ENCODE measurements at regions not wholly inside any gene's neighbourhood (a gene's known extent, or its start where the extent isn't known, plus 50 kb on each side); places are given as distances from the start of the nearest gene placed in this dataset.

GRCh38 chr2:198622986-198623730, 818.8 kb downstream of the PLCL1 start (continued):
- TF ChIP-seq ZNF532 (CRISPR knock-in tag; IDR thresholded peaks at IDR 0.05; ENCODE audit: borderline replicate concordance) (no peak), OVOL2 (CRISPR knock-in tag; IDR thresholded peaks at IDR 0.05; ENCODE audit: borderline replicate concordance) (no peak), CBFB (CRISPR knock-in tag; IDR thresholded peaks at IDR 0.05; ENCODE audit: low read depth) (no peak)

- ChIA-PET POLR2A (no interaction called here), CTCF (no interaction called here)
- no peak overlapping the region for H3K4me3 Mint-ChIP-seq
- ATAC-seq (no peak), DNase-seq (ENCODE audit: low spot score) (no peak)
- no peaks in the 10 kb centered on the region for H3K9me3 Mint-ChIP-seq
- peaks cover 14% of the 10 kb centered on the region for H3K4me1 Mint-ChIP-seq
- TF ChIP-seq ZNF232 (CRISPR knock-in tag; IDR thresholded peaks at IDR 0.05): no peak
- no peak for TF ChIP-seq JUN (CRISPR knock-in tag; IDR thresholded peaks at IDR 0.05)
- TF ChIP-seq ZNF512 (CRISPR knock-in tag; IDR thresholded peaks at IDR 0.05; ENCODE audit: borderline replicate concordance): no peak
- H3K27me3 Mint-ChIP-seq (ENCODE audit: low read depth): no peaks in the 10 kb centered on the region
- no peak overlapping the region for H3K27ac Mint-ChIP-seq
- H3K36me3 Mint-ChIP-seq: no peaks in the 10 kb centered on the region
These were observed 811.6 kb downstream of the PLCL1 start for GRCh38 chr2:198615972-198616371.

- H3K9me3 Mint-ChIP-seq: no peaks in the 10 kb centered on the region
- ATAC-seq (no peak), DNase-seq (ENCODE audit: low spot score) (no peak)
- H3K4me3 Mint-ChIP-seq: no peak overlapping the region
- CTCF ChIA-PET: no interaction called here
- no peak overlapping the region for H3K27ac Mint-ChIP-seq
- H3K36me3 Mint-ChIP-seq: no peaks in the 10 kb centered on the region
- POLR2A ChIA-PET: no interaction called here
- peaks cover 7% of the 10 kb centered on the region for H3K4me1 Mint-ChIP-seq
- no peaks in the 10 kb centered on the region; the same call in 1 of the 2 replicates for H3K27me3 Mint-ChIP-seq (ENCODE audit: low read depth)
- TF ChIP-seq CDX4 (CRISPR knock-in tag; IDR thresholded peaks at IDR 0.05; ENCODE audit: borderline replicate concordance) (no peak), E2F5 (CRISPR knock-in tag; IDR thresholded peaks at IDR 0.05) (no peak), FOXK1 (CRISPR knock-in tag; IDR thresholded peaks at IDR 0.05) (no peak), TEAD1 (CRISPR knock-in tag; IDR thresholded peaks at IDR 0.05) (no peak), ZNF396 (CRISPR knock-in tag; IDR thresholded peaks at IDR 0.05; ENCODE audit: borderline replicate concordance) (no peak), E2F1 (CRISPR knock-in tag; IDR thresholded peaks at IDR 0.05) (no peak), AR (CRISPR knock-in tag; IDR thresholded peaks at IDR 0.05) (no peak), NR3C1 (CRISPR knock-in tag; conservative IDR thresholded peaks at IDR 0.05; ENCODE audit: low read depth) (no peak), MXD4 (CRISPR knock-in tag; IDR thresholded peaks at IDR 0.05; ENCODE audit: borderline replicate concordance) (no peak), KAT7 (CRISPR knock-in tag; IDR thresholded peaks at IDR 0.05; ENCODE audit: borderline replicate concordance) (no peak), ELF4 (CRISPR knock-in tag; IDR thresholded peaks at IDR 0.05; ENCODE audit: low read depth) (no peak), FOXJ3 (CRISPR knock-in tag; IDR thresholded peaks at IDR 0.05; ENCODE audit: borderline replicate concordance) (no peak), CTCF (IDR thresholded peaks at IDR 0.05) (no peak), HMGA2 (CRISPR knock-in tag; IDR thresholded peaks at IDR 0.05) (no peak)
These were observed 806.8 kb downstream of the PLCL1 start for GRCh38 chr2:198611201-198611600.

Data from WTC11 (cell line).